Neutrophil (primary cell): ENCODE measurements at regions not wholly inside any gene's neighbourhood (a gene's known extent, or its start where the extent isn't known, plus 50 kb on each side); places are given as distances from the start of the nearest gene placed in this dataset.

Experiments used
- H3K27ac ChIP-seq: fragments of 200-600 bp; sonication (generic); 2 replicates; pipeline ENCODE4 v1.5.1; 2016; ENCODE audit warnings: mild to moderate bottlenecking, moderate library complexity
- H3K27me3 ChIP-seq: fragments of 200-600 bp; sonication (generic); 2 replicates; pipeline ENCODE4 v1.6.0; 2016; ENCODE audit warnings: mild to moderate bottlenecking
- H3K36me3 ChIP-seq: fragments of 200-600 bp; sonication (generic); 2 replicates; pipeline ENCODE4 v1.5.1; 2017
- H3K4me1 ChIP-seq, 2 experiments: fragments of 200-600 bp in 1 of 2; sonication (generic) in 1 of 2; 1 replicate in 1 of 2; 2 replicates in 1 of 2; pipeline versions ENCODE4 v1.5.1 to v1.6.1; 2013 to 2016; ENCODE audit warnings: low read depth in 1 of 2, low read length in 1 of 2, mild to moderate bottlenecking in 1 of 2, moderate library complexity in 1 of 2; ENCODE audit not compliant: control insufficient read depth in 1 of 2, insufficient read depth in 1 of 2
- H3K4me3 ChIP-seq, 2 experiments: fragments of 200-600 bp in 1 of 2; sonication (generic) in 1 of 2; 1 replicate in 1 of 2; 2 replicates in 1 of 2; pipeline ENCODE4 v1.5.1; 2013 to 2016; ENCODE audit warnings: low read depth in 1 of 2, low read length in 1 of 2, mild to moderate bottlenecking in 1 of 2, moderate library complexity in 1 of 2
- H3K9me3 ChIP-seq: fragments of 200-600 bp; sonication (generic); 2 replicates; pipeline ENCODE4 v1.5.1; 2016
- CTCF ChIP-seq: fragments of 200-600 bp; sonication (generic); IDR thresholded peaks from 2 replicates; pipeline ENCODE4 v1.5.1; 2016; ENCODE audit warnings: antibody characterized with exemption

GRCh38 chr9:88826771-88827181, 164.5 kb upstream of the S1PR3 start:
- no peak for TF ChIP-seq CTCF
- no peaks in the 10 kb centered on the region for H3K36me3 ChIP-seq
- H3K27ac ChIP-seq = no peak overlapping the region
- H3K9me3 ChIP-seq = no peaks in the 10 kb centered on the region
- no peak overlapping the region for H3K4me3 ChIP-seq
- peaks cover 6 to 7% of the 10 kb centered on the region in 2 experiments for H3K4me1 ChIP-seq
- peaks cover 45% of the 10 kb centered on the region for H3K27me3 ChIP-seq

GRCh38 chr9:88828018-88828417, 163.2 kb upstream of the S1PR3 start:
- Histone ChIP-seq H3K36me3 (no peaks in the 10 kb centered on the region), H3K4me1 (peaks cover 6 to 7% of the 10 kb centered on the region in 2 experiments), H3K4me3 (no peak overlapping the region), H3K27ac (no peak overlapping the region), H3K27me3 (peaks cover 57% of the 10 kb centered on the region), H3K9me3 (no peaks in the 10 kb centered on the region)
- no peak for TF ChIP-seq CTCF

GRCh38 chr9:88828492-88828974, 162.7 kb upstream of the S1PR3 start:
- no peak for TF ChIP-seq CTCF
- H3K4me1 ChIP-seq = peaks cover 6 to 7% of the 10 kb centered on the region in 2 experiments
- no peak overlapping the region for H3K27ac ChIP-seq
- no peak overlapping the region for H3K4me3 ChIP-seq
- no peaks in the 10 kb centered on the region for H3K9me3 ChIP-seq
- H3K36me3 ChIP-seq = no peaks in the 10 kb centered on the region
- peaks cover 62% of the 10 kb centered on the region for H3K27me3 ChIP-seq

GRCh38 chr9:88829276-88829675, 162.0 kb upstream of the S1PR3 start:
- TF ChIP-seq CTCF = no peak
- peaks cover 70% of the 10 kb centered on the region for H3K27me3 ChIP-seq

GRCh38 chr9:88831713-88832407, 159.4 kb upstream of the S1PR3 start:
- H3K4me3 ChIP-seq = no peak overlapping the region
- H3K27me3 ChIP-seq = peaks cover 79% of the 10 kb centered on the region
- H3K9me3 ChIP-seq = no peaks in the 10 kb centered on the region
- H3K36me3 ChIP-seq = no peaks in the 10 kb centered on the region
- no peak for TF ChIP-seq CTCF
- peaks cover 2 to 10% of the 10 kb centered on the region in 2 experiments for H3K4me1 ChIP-seq
- H3K27ac ChIP-seq = no peak overlapping the region

More at GRCh38 chr9:88829276-88829675, 162.0 kb upstream of the S1PR3 start:
- Histone ChIP-seq H3K27ac (no peak overlapping the region), H3K4me1 (peaks cover 6 to 7% of the 10 kb centered on the region in 2 experiments), H3K9me3 (no peaks in the 10 kb centered on the region), H3K4me3 (no peak overlapping the region), H3K36me3 (no peaks in the 10 kb centered on the region)
